ENCODE measurements at regions not wholly inside any gene's neighbourhood (a gene's known extent, or its start where the extent isn't known, plus 50 kb on each side); places are given as distances from the start of the nearest gene placed in this dataset.

DNA sequence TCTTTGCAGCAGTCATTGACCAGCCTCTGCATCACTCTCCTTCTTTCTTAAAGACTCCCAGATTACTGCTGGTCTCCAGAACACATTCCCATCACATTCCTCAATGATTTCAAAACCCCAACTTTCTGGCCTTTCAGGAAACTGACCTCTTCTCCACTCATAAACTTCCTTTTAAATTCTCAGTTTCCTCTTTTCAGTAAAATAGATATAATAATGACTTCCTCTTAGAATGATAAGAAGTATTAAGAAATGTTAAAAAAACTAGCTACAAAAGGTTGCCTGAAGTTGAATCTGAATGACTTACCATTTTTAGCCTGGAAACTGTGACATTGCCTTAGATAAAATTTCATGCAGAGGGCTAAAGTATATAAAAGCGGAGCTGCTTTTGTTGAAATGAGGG is 239.3 kb downstream of the OGFRL1 start:
- Mint-ChIP-seq H3K9me3 (no peaks in the 10 kb centered on the region), H3K4me3 (no peak overlapping the region), H3K4me1 (peaks cover 5% of the 10 kb centered on the region), H3K27me3 (ENCODE audit: low read depth) (no peaks in the 10 kb centered on the region), H3K36me3 (ENCODE audit: low read depth) (no peaks in the 10 kb centered on the region), H3K27ac (no peak overlapping the region)
- TF ChIP-seq, protein P1, sequence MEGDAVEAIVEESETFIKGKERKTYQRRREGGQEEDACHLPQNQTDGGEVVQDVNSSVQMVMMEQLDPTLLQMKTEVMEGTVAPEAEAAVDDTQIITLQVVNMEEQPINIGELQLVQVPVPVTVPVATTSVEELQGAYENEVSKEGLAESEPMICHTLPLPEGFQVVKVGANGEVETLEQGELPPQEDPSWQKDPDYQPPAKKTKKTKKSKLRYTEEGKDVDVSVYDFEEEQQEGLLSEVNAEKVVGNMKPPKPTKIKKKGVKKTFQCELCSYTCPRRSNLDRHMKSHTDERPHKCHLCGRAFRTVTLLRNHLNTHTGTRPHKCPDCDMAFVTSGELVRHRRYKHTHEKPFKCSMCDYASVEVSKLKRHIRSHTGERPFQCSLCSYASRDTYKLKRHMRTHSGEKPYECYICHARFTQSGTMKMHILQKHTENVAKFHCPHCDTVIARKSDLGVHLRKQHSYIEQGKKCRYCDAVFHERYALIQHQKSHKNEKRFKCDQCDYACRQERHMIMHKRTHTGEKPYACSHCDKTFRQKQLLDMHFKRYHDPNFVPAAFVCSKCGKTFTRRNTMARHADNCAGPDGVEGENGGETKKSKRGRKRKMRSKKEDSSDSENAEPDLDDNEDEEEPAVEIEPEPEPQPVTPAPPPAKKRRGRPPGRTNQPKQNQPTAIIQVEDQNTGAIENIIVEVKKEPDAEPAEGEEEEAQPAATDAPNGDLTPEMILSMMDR (IDR thresholded peaks at IDR 0.05; ENCODE audit: unreplicated experiment in 3 of 3) = no peak

DNA sequence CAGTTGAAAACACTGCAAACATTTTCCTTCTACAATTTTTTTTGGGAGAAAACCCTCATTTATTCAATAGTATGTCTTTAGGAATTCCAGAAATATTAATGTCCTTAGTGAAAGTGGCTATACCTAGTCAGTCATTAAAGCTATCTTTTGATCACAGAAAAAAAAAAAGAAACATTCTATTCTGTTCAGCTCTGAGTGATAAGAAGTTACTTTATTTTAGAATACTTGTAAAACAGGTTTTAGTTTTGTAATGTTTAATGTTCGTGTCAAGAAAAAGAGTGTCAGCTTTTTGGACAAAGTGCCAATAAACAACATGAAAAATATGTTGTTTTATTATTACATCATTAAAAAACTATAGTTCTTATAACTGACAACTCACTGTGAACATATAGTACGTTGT is 240.4 kb downstream of the OGFRL1 start:
- H3K4me1 Mint-ChIP-seq = peaks cover 5% of the 10 kb centered on the region
- H3K27me3 Mint-ChIP-seq (ENCODE audit: low read depth) = no peaks in the 10 kb centered on the region
- TF ChIP-seq, protein P1 (IDR thresholded peaks at IDR 0.05; ENCODE audit: unreplicated experiment in 3 of 3) = no peak
- H3K9me3 Mint-ChIP-seq = no peaks in the 10 kb centered on the region
- no peak overlapping the region for H3K27ac Mint-ChIP-seq
- H3K36me3 Mint-ChIP-seq (ENCODE audit: low read depth) = no peaks in the 10 kb centered on the region
- no peak overlapping the region for H3K4me3 Mint-ChIP-seq

DNA sequence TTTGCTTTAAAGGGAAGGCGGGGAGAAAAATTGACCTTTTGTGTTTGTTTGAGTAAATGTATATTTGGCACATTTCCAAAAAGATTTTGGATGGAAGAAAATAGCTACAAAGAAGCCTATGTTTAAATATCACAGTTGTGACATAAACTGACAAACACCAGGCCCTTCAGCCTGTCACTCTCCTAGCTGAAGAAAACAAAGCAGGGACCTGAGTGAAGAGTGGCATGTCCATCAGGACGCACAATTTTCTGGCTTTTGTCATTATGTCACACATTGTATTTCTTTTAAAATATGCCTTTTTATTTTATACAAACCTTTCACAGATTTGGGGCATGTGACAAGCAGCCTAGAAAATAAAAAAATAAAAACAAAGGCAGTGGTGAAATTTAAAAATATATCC is 241.2 kb downstream of the OGFRL1 start:
- Mint-ChIP-seq H3K4me3 (no peak overlapping the region), H3K4me1 (peaks cover 5% of the 10 kb centered on the region), H3K27ac (no peak overlapping the region), H3K27me3 (ENCODE audit: low read depth) (no peaks in the 10 kb centered on the region), H3K9me3 (no peaks in the 10 kb centered on the region), H3K36me3 (ENCODE audit: low read depth) (no peaks in the 10 kb centered on the region)
- TF ChIP-seq, protein P1 (IDR thresholded peaks at IDR 0.05; ENCODE audit: unreplicated experiment in 3 of 3) = no peak

DNA sequence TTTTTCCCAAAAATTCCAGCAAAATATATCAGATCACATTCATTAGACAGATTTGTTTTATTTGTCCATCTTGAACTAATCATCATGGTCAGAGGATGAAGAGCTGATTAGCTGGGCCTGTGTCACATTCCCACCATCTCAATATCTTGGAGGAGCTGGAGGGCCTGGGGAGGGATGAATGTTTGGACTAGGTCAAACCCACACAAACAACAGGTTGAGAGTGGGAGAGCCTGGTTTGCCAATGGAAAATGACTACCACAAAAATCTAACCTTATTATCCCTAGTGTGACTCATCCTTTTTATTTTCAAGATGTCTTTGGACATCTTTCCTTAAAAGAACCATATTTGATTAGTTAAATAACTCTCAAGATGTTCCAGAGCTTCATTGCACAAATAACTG is 242.4 kb downstream of the OGFRL1 start:
- H3K4me1 Mint-ChIP-seq = peaks cover 4% of the 10 kb centered on the region
- H3K27me3 Mint-ChIP-seq (ENCODE audit: low read depth) = no peaks in the 10 kb centered on the region
- no peaks in the 10 kb centered on the region for H3K9me3 Mint-ChIP-seq
- H3K36me3 Mint-ChIP-seq (ENCODE audit: low read depth) = no peaks in the 10 kb centered on the region
- H3K27ac Mint-ChIP-seq = no peak overlapping the region
- H3K4me3 Mint-ChIP-seq = no peak overlapping the region
- TF ChIP-seq, protein P1 (IDR thresholded peaks at IDR 0.05; ENCODE audit: unreplicated experiment in 3 of 3) = no peak

DNA sequence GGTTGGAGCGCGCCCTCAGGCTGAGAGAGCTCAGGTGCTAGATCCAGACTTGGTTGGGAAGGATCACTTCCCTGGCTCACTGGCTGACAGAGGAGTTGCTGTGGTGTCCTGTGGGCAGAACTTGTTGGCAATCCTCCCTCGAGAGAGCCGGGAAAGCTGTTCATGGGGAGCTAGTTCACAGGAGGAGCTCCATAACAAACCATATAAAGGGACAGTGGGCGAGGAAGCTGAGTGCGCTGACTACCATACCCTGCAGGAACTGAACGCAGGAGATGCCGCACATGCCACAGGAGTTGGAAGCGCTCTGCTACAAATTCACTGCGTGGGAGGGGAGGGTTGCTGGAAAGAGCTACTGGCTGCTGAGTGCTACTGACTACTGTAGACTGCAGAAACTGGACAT is 243.2 kb downstream of the OGFRL1 start:
- no peak overlapping the region for H3K4me3 Mint-ChIP-seq
- no peaks in the 10 kb centered on the region for H3K27me3 Mint-ChIP-seq (ENCODE audit: low read depth)
- no peaks in the 10 kb centered on the region for H3K4me1 Mint-ChIP-seq
- TF ChIP-seq, protein P1 (IDR thresholded peaks at IDR 0.05; ENCODE audit: unreplicated experiment in 3 of 3) = no peak
- no peaks in the 10 kb centered on the region for H3K9me3 Mint-ChIP-seq
- H3K36me3 Mint-ChIP-seq (ENCODE audit: low read depth) = no peaks in the 10 kb centered on the region
- peak overlapping the region in 1 of 3 experiments; percentile 4 for H3K27ac Mint-ChIP-seq

DNA sequence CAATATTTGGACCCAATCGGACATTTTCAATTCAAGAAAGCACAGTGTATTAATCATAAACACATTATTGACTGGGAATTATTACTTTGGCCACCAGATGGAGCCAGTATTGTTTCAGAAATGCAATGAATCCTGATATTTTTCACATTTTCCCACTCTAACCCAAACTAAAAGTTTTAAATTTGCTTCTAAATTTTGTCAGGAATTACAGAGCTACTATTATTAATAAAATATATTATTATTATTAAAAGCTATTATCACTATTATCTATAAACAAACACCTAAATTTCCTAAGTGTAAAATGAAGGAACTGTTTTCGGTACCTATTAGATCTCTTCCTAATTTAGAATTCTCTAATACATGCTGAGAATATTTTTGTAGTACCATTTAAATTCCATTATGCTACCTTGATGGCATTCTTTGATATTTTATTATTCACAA is 245.3 kb downstream of the OGFRL1 start:
- Mint-ChIP-seq H3K27me3 (ENCODE audit: low read depth) (no peaks in the 10 kb centered on the region), H3K4me1 (no peaks in the 10 kb centered on the region), H3K27ac (no peak overlapping the region), H3K4me3 (no peak overlapping the region), H3K36me3 (ENCODE audit: low read depth) (no peaks in the 10 kb centered on the region), H3K9me3 (no peaks in the 10 kb centered on the region)
- TF ChIP-seq, protein P1 (IDR thresholded peaks at IDR 0.05; ENCODE audit: unreplicated experiment in 3 of 3) = peak; percentile 69 to 85 (median 78)
